ENCODE measurements at regions not wholly inside any gene's neighbourhood (a gene's known extent, or its start where the extent isn't known, plus 50 kb on each side); places are given as distances from the start of the nearest gene placed in this dataset.

DNA sequence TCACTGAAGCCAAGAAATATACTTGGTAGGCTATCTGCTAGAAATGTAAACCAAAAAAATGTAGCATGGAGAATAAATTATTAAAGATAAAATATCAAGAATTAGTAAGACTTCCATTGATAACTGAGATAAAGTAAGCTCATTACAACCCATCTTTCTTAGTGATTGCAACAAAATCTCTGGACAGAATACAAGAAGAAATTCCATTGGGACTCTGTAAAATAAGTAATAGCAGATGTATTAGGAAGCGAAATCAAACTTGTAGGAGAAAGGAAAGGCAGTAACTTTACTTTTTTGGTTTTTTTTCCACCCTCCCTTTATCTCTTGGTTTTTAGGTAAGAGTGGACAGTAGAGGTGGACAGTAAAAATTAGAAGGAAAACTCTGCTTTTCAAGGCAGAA is 605.7 kb downstream of the DACH1 start:
- ChIA-PET POLR2A (no interaction called here), CTCF (no interaction called here)
- Histone ChIP-seq H3K9me3 (ENCODE audit: control insufficient read depth, insufficient read depth, low read depth, low read length) (no peaks in the 10 kb centered on the region), H3K4me1 (ENCODE audit: control insufficient read depth, insufficient read depth, low read length) (no peaks in the 10 kb centered on the region), H3K4me3 (ENCODE audit: low read depth, low read length) (no peak overlapping the region), H3K36me3 (ENCODE audit: control insufficient read depth in 2 of 2, insufficient read depth in 1 of 2, low read length in 2 of 2) (no peaks in the 10 kb centered on the region), H3K27ac (ENCODE audit: extremely low read depth, low read depth, low read length) (no peak overlapping the region)
- TF ChIP-seq, protein P1, sequence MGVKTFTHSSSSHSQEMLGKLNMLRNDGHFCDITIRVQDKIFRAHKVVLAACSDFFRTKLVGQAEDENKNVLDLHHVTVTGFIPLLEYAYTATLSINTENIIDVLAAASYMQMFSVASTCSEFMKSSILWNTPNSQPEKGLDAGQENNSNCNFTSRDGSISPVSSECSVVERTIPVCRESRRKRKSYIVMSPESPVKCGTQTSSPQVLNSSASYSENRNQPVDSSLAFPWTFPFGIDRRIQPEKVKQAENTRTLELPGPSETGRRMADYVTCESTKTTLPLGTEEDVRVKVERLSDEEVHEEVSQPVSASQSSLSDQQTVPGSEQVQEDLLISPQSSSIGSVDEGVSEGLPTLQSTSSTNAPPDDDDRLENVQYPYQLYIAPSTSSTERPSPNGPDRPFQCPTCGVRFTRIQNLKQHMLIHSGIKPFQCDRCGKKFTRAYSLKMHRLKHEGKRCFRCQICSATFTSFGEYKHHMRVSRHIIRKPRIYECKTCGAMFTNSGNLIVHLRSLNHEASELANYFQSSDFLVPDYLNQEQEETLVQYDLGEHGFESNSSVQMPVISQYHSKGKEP (tag by site-specific recombination; IDR thresholded peaks at IDR 0.05) = no peak
- TF ChIP-seq EGR2 (tag by site-specific recombination; IDR thresholded peaks at IDR 0.05; ENCODE audit: low read depth) (no peak), ZNF404 (tag by site-specific recombination; IDR thresholded peaks at IDR 0.05) (no peak), ZIC2 (tag by site-specific recombination; IDR thresholded peaks at IDR 0.05) (no peak), ZFP37 (tag by site-specific recombination; IDR thresholded peaks at IDR 0.05) (no peak), ZNF560 (tag by site-specific recombination; IDR thresholded peaks at IDR 0.05; ENCODE audit: borderline replicate concordance) (no peak), ZFP41 (tag by site-specific recombination; IDR thresholded peaks at IDR 0.05; ENCODE audit: borderline replicate concordance) (no peak), ZNF548 (tag by site-specific recombination; IDR thresholded peaks at IDR 0.05) (no peak), ZNF677 (tag by site-specific recombination; IDR thresholded peaks at IDR 0.05) (no peak), ZNF211 (tag by site-specific recombination; IDR thresholded peaks at IDR 0.05; ENCODE audit: low read depth) (no peak), HOXD13 (CRISPR knock-in tag; IDR thresholded peaks at IDR 0.05; ENCODE audit: borderline replicate concordance) (no peak), ZNF426 (tag by site-specific recombination; IDR thresholded peaks at IDR 0.05) (no peak), OVOL3 (tag by site-specific recombination; IDR thresholded peaks at IDR 0.05) (no peak)
- TF ChIP-seq, protein P2, sequence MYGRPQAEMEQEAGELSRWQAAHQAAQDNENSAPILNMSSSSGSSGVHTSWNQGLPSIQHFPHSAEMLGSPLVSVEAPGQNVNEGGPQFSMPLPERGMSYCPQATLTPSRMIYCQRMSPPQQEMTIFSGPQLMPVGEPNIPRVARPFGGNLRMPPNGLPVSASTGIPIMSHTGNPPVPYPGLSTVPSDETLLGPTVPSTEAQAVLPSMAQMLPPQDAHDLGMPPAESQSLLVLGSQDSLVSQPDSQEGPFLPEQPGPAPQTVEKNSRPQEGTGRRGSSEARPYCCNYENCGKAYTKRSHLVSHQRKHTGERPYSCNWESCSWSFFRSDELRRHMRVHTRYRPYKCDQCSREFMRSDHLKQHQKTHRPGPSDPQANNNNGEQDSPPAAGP (tag by site-specific recombination; IDR thresholded peaks at IDR 0.05) = no peak
- TF ChIP-seq, protein P3, sequence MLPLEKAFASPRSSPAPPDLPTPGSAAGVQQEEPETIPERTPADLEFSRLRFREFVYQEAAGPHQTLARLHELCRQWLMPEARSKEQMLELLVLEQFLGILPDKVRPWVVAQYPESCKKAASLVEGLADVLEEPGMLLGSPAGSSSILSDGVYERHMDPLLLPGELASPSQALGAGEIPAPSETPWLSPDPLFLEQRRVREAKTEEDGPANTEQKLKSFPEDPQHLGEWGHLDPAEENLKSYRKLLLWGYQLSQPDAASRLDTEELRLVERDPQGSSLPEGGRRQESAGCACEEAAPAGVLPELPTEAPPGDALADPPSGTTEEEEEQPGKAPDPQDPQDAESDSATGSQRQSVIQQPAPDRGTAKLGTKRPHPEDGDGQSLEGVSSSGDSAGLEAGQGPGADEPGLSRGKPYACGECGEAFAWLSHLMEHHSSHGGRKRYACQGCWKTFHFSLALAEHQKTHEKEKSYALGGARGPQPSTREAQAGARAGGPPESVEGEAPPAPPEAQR (tag by site-specific recombination; IDR thresholded peaks at IDR 0.05) = no peak
- TF ChIP-seq, protein P4, sequence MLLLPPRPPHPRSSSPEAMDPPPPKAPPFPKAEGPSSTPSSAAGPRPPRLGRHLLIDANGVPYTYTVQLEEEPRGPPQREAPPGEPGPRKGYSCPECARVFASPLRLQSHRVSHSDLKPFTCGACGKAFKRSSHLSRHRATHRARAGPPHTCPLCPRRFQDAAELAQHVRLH (tag by site-specific recombination; IDR thresholded peaks at IDR 0.05) = no peak
- TF ChIP-seq, protein P5, sequence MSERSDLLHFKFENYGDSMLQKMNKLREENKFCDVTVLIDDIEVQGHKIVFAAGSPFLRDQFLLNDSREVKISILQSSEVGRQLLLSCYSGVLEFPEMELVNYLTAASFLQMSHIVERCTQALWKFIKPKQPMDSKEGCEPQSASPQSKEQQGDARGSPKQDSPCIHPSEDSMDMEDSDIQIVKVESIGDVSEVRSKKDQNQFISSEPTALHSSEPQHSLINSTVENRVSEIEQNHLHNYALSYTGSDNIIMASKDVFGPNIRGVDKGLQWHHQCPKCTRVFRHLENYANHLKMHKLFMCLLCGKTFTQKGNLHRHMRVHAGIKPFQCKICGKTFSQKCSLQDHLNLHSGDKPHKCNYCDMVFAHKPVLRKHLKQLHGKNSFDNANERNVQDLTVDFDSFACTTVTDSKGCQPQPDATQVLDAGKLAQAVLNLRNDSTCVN (tag by site-specific recombination; optimal IDR thresholded peaks at IDR 0.05) = no peak
- TF ChIP-seq, protein P6, sequence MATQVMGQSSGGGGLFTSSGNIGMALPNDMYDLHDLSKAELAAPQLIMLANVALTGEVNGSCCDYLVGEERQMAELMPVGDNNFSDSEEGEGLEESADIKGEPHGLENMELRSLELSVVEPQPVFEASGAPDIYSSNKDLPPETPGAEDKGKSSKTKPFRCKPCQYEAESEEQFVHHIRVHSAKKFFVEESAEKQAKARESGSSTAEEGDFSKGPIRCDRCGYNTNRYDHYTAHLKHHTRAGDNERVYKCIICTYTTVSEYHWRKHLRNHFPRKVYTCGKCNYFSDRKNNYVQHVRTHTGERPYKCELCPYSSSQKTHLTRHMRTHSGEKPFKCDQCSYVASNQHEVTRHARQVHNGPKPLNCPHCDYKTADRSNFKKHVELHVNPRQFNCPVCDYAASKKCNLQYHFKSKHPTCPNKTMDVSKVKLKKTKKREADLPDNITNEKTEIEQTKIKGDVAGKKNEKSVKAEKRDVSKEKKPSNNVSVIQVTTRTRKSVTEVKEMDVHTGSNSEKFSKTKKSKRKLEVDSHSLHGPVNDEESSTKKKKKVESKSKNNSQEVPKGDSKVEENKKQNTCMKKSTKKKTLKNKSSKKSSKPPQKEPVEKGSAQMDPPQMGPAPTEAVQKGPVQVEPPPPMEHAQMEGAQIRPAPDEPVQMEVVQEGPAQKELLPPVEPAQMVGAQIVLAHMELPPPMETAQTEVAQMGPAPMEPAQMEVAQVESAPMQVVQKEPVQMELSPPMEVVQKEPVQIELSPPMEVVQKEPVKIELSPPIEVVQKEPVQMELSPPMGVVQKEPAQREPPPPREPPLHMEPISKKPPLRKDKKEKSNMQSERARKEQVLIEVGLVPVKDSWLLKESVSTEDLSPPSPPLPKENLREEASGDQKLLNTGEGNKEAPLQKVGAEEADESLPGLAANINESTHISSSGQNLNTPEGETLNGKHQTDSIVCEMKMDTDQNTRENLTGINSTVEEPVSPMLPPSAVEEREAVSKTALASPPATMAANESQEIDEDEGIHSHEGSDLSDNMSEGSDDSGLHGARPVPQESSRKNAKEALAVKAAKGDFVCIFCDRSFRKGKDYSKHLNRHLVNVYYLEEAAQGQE (tag by site-specific recombination; IDR thresholded peaks at IDR 0.05) = no peak
- TF ChIP-seq, protein P7, sequence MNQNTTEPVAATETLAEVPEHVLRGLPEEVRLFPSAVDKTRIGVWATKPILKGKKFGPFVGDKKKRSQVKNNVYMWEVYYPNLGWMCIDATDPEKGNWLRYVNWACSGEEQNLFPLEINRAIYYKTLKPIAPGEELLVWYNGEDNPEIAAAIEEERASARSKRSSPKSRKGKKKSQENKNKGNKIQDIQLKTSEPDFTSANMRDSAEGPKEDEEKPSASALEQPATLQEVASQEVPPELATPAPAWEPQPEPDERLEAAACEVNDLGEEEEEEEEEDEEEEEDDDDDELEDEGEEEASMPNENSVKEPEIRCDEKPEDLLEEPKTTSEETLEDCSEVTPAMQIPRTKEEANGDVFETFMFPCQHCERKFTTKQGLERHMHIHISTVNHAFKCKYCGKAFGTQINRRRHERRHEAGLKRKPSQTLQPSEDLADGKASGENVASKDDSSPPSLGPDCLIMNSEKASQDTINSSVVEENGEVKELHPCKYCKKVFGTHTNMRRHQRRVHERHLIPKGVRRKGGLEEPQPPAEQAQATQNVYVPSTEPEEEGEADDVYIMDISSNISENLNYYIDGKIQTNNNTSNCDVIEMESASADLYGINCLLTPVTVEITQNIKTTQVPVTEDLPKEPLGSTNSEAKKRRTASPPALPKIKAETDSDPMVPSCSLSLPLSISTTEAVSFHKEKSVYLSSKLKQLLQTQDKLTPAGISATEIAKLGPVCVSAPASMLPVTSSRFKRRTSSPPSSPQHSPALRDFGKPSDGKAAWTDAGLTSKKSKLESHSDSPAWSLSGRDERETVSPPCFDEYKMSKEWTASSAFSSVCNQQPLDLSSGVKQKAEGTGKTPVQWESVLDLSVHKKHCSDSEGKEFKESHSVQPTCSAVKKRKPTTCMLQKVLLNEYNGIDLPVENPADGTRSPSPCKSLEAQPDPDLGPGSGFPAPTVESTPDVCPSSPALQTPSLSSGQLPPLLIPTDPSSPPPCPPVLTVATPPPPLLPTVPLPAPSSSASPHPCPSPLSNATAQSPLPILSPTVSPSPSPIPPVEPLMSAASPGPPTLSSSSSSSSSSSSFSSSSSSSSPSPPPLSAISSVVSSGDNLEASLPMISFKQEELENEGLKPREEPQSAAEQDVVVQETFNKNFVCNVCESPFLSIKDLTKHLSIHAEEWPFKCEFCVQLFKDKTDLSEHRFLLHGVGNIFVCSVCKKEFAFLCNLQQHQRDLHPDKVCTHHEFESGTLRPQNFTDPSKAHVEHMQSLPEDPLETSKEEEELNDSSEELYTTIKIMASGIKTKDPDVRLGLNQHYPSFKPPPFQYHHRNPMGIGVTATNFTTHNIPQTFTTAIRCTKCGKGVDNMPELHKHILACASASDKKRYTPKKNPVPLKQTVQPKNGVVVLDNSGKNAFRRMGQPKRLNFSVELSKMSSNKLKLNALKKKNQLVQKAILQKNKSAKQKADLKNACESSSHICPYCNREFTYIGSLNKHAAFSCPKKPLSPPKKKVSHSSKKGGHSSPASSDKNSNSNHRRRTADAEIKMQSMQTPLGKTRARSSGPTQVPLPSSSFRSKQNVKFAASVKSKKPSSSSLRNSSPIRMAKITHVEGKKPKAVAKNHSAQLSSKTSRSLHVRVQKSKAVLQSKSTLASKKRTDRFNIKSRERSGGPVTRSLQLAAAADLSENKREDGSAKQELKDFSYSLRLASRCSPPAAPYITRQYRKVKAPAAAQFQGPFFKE (tag by site-specific recombination; IDR thresholded peaks at IDR 0.05; ENCODE audit: borderline replicate concordance) = no peak
- TF ChIP-seq, protein P8, sequence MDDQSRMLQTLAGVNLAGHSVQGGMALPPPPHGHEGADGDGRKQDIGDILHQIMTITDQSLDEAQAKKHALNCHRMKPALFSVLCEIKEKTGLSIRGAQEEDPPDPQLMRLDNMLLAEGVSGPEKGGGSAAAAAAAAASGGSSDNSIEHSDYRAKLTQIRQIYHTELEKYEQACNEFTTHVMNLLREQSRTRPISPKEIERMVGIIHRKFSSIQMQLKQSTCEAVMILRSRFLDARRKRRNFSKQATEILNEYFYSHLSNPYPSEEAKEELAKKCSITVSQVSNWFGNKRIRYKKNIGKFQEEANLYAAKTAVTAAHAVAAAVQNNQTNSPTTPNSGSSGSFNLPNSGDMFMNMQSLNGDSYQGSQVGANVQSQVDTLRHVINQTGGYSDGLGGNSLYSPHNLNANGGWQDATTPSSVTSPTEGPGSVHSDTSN (CRISPR knock-in tag; IDR thresholded peaks at IDR 0.05) = no peak

All from HEK293 (cell line).